Mucosa of descending colon (tissue), 3 donors: ENCODE measurements at regions not wholly inside any gene's neighbourhood (a gene's known extent, or its start where the extent isn't known, plus 50 kb on each side); places are given as distances from the start of the nearest gene placed in this dataset.

ENCODE experiments used
- ATAC-seq: fragments of 200-7000 bp; cut with Tn5 transposase; one replicate; pipeline ENCODE4 v1.9.1; 2020; ENCODE audit warnings: mild to moderate bottlenecking, moderate library complexity
- DNase-seq, 3 donors: peaks; one replicate each; pipeline ENCODE4 v3.0.0-alpha.2; 2020
- H3K36me3 ChIP-seq: fragments of 200-600 bp; one replicate; pipeline ENCODE4 v1.8.0; 2021; ENCODE audit warnings: low read depth, mild to moderate bottlenecking
- H3K4me1 ChIP-seq: fragments of 200-600 bp; one replicate; pipeline ENCODE4 v1.8.0; 2021; ENCODE audit warnings: low read depth, mild to moderate bottlenecking
- H3K4me3 ChIP-seq: fragments of 200-600 bp; one replicate; pipeline ENCODE4 v1.8.0; 2021; ENCODE audit warnings: mild to moderate bottlenecking
- H3K9me3 ChIP-seq: fragments of 200-600 bp; one replicate; pipeline ENCODE4 v1.8.0; 2021; ENCODE audit warnings: mild to moderate bottlenecking
- intact Hi-C, 2 donors: fragments of 100-400 bp; cut with DNase I in 1 of 2; cut with micrococcal nuclease in 1 of 2; formaldehyde crosslinking; loops; one replicate each; pipeline versions ENCODE4 v1.11.0 to v1.11.1; 2022; cut with DNase I, micrococcal nuclease
- TF ChIP-seq, protein P1 (sequence below): fragments of 200-600 bp; IDR thresholded peaks from one replicate; pipeline ENCODE4 v1.8.0; 2022; ENCODE audit warnings: antibody characterized with exemption, mild to moderate bottlenecking
- donor health status: DM: no; HTN: no; CAD: no; lungs with moderate emphysema.
- donor health status: DM: no; HTN: no; CAD: no.
- donor health status: DM: no; HTN: yes; CAD: no.

- no peak for DNase-seq
- TF ChIP-seq, protein P1, sequence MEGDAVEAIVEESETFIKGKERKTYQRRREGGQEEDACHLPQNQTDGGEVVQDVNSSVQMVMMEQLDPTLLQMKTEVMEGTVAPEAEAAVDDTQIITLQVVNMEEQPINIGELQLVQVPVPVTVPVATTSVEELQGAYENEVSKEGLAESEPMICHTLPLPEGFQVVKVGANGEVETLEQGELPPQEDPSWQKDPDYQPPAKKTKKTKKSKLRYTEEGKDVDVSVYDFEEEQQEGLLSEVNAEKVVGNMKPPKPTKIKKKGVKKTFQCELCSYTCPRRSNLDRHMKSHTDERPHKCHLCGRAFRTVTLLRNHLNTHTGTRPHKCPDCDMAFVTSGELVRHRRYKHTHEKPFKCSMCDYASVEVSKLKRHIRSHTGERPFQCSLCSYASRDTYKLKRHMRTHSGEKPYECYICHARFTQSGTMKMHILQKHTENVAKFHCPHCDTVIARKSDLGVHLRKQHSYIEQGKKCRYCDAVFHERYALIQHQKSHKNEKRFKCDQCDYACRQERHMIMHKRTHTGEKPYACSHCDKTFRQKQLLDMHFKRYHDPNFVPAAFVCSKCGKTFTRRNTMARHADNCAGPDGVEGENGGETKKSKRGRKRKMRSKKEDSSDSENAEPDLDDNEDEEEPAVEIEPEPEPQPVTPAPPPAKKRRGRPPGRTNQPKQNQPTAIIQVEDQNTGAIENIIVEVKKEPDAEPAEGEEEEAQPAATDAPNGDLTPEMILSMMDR = no peak
- intact Hi-C loops = no loop called here
- ATAC-seq = no peak
- Histone ChIP-seq H3K36me3 (no peaks in the 10 kb centered on the region), H3K4me3 (no peak overlapping the region), H3K9me3 (no peaks in the 10 kb centered on the region), H3K4me1 (no peaks in the 10 kb centered on the region)
Observed at GRCh38 chr15:31852933-31853799, 177.1 kb upstream of the CHRNA7 start.

- DNase-seq (no peak), ATAC-seq (no peak)
- Histone ChIP-seq H3K9me3 (no peaks in the 10 kb centered on the region), H3K36me3 (no peaks in the 10 kb centered on the region), H3K4me3 (no peak overlapping the region), H3K4me1 (no peaks in the 10 kb centered on the region)
- intact Hi-C loops = no loop called here
- TF ChIP-seq, protein P1 = no peak
Observed at GRCh38 chr15:31856581-31856980, 173.7 kb upstream of the CHRNA7 start.

DNA sequence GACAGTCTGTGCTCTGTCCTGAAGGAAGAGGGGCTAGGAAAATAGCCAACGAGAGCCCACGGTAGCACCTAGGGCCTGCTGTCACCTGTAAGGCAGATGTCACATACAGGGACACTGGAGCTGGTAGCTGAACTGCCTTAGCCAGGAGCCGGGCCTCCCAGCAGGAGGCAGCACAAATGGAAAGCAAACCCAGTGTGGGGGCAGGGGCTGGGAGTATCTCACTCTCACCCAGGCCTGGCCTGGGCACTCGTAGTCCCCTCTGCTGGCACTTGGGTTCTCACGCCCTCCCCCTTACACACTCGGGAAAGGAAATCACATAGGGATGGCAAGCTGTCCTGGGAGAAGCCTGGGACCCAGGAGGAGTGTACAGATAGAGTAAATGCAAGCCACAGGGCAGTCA lies 173.1 kb upstream of the CHRNA7 start:
- Histone ChIP-seq H3K9me3 (no peaks in the 10 kb centered on the region), H3K36me3 (no peaks in the 10 kb centered on the region), H3K4me3 (no peak overlapping the region), H3K4me1 (no peaks in the 10 kb centered on the region)
- DNase-seq (no peak), ATAC-seq (no peak)
- TF ChIP-seq, protein P1 = no peak
- intact Hi-C loops = no loop called here

- TF ChIP-seq, protein P1 = no peak
- Histone ChIP-seq H3K4me3 (no peak overlapping the region), H3K36me3 (no peaks in the 10 kb centered on the region), H3K4me1 (no peaks in the 10 kb centered on the region), H3K9me3 (no peaks in the 10 kb centered on the region)
- intact Hi-C loops = no loop called here
- DNase-seq (no peak), ATAC-seq (no peak)
Observed at GRCh38 chr15:31858026-31858425, 172.3 kb upstream of the CHRNA7 start.

- ATAC-seq (no peak), DNase-seq (no peak)
- H3K4me3 ChIP-seq = no peak overlapping the region
- no peaks in the 10 kb centered on the region for H3K9me3 ChIP-seq
- H3K4me1 ChIP-seq = peaks cover 3% of the 10 kb centered on the region
- H3K36me3 ChIP-seq = no peaks in the 10 kb centered on the region
- TF ChIP-seq, protein P1 = no peak
- intact Hi-C loops = no loop called here
Observed at GRCh38 chr15:31866248-31866647, 164.1 kb upstream of the CHRNA7 start.
